CD4-positive, CD25-positive, alpha-beta regulatory T cell (primary cell): ENCODE measurements at regions not wholly inside any gene's neighbourhood (a gene's known extent, or its start where the extent isn't known, plus 50 kb on each side); places are given as distances from the start of the nearest gene placed in this dataset.

Experiments
- ATAC-seq, 2 donors: fragments of 150-1000 bp; cut with Tn5 transposase; one replicate each; pipeline ENCODE4 v1.10.0; 2021; ENCODE audit warnings: low read depth in 2 of 2, moderate number of reproducible peaks in 2 of 2, moderate library complexity in 1 of 2
- DNase-seq, 3 donors: peaks; one replicate each; pipeline versions ENCODE4 v3.0.0 to v3.0.0-alpha.2; 2012 to 2022; ENCODE audit warnings: mixed read lengths in 1 of 3
- H3K27ac ChIP-seq: one replicate; pipeline ENCODE4 v1.7.0; 2013; ENCODE audit warnings: mild to moderate bottlenecking, low read length; ENCODE audit not compliant: insufficient read depth, poor library complexity, severe bottlenecking
- H3K27me3 ChIP-seq: one replicate; pipeline ENCODE4 v1.7.0; 2013; ENCODE audit warnings: low read length; ENCODE audit not compliant: control insufficient read depth, insufficient read depth
- H3K36me3 ChIP-seq: one replicate; pipeline ENCODE4 v1.7.0; 2013; ENCODE audit warnings: mild to moderate bottlenecking, low read length, moderate library complexity; ENCODE audit not compliant: control insufficient read depth, insufficient read depth
- H3K4me1 ChIP-seq: 2 replicates; pipeline ENCODE4 v1.7.0; 2013; ENCODE audit warnings: mild to moderate bottlenecking, low read length; ENCODE audit not compliant: insufficient read depth, control insufficient read depth, poor library complexity, severe bottlenecking
- H3K4me3 ChIP-seq: one replicate; pipeline ENCODE4 v1.7.0; 2013; ENCODE audit warnings: low read depth, mild to moderate bottlenecking, low read length, moderate library complexity
- H3K9me3 ChIP-seq, 2 experiments: 1 replicate in 1 of 2; 2 replicates in 1 of 2; pipeline ENCODE4 v1.7.0; 2013; ENCODE audit warnings: low read length in 2 of 2, mild to moderate bottlenecking in 1 of 2, moderate library complexity in 1 of 2; ENCODE audit not compliant: control insufficient read depth in 2 of 2
- H3K27ac Mint-ChIP-seq, 3 donors: one replicate each; pipeline ENCODE4 v1.8.0; 2020 to 2022; ENCODE audit warnings: mild to moderate bottlenecking in 3 of 3, mixed read lengths in 3 of 3, moderate library complexity in 2 of 3
- H3K27me3 Mint-ChIP-seq: one replicate; pipeline ENCODE4 v1.8.0; 2022; ENCODE audit warnings: mild to moderate bottlenecking, mixed read lengths
- H3K36me3 Mint-ChIP-seq: one replicate; pipeline ENCODE4 v1.8.0; 2020; ENCODE audit warnings: mixed read lengths
- H3K4me1 Mint-ChIP-seq, 4 donors: one replicate each; pipeline ENCODE4 v1.8.0; 2020 to 2022; ENCODE audit warnings: mixed read lengths in 4 of 4, mild to moderate bottlenecking in 1 of 4
- H3K4me3 Mint-ChIP-seq, 4 donors: one replicate each; pipeline ENCODE4 v1.8.0; 2020 to 2022; ENCODE audit warnings: mild to moderate bottlenecking in 4 of 4, mixed read lengths in 4 of 4, moderate library complexity in 3 of 4
- H3K9me3 Mint-ChIP-seq, 7 donors: one replicate each; pipeline ENCODE4 v1.8.0; 2020 to 2022; ENCODE audit warnings: mixed read lengths in 7 of 7, mild to moderate bottlenecking in 3 of 7, moderate library complexity in 2 of 7

DNA sequence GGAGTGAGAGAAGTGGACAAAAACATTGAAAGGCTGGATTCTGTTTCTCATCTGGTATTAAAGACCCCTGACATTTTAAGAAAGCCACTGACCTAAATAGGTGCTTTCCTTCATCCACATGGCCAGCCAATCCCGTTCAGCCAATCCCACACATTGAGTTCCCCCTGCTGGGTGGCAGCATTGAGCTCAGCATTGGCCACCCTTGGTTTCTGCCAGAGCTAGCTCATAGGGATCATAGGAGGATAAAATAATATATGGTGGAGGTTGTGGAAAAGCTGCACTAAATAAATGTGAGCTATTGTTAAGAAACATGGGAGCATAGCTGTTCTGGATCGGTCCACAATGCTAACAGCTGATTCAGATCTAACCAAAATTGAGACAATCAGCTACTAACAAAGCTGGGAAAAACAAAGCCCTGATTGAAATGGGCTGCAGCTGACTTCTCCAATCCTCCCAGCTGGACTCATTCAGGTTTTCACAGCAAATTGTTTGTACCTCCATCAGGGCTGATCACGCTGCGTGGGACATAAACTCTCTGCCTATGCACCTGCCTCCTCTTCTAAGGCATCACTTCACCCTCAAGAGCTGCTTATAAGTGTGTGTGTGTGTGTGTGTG, 256.5 kb downstream of the EMP1 start:
- H3K27me3 Mint-ChIP-seq = peaks cover 10% of the 10 kb centered on the region

DNA sequence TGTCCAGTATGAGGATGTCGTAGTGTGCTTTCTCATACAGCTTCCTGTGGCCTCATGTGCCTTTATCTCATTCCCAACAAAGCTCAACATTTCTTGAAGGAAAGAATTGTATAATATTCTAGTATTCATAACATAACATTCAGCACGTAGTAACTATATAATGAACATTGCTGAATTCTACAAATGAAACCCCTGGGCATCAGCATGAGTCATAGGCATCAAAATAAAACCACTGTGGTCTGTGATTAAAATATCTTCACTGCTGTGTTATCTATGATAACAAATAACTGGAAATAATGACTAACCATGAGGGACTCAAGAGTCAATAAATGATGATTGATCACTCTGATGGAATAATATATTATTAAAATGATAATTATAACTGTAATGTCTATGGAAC, 255.2 kb downstream of the EMP1 start:
- DNase-seq (no peak), ATAC-seq (no peak)
- Mint-ChIP-seq H3K4me1 (no peaks in the 10 kb centered on the region), H3K27ac (no peak overlapping the region), H3K4me3 (no peak overlapping the region), H3K27me3 (peaks cover 4% of the 10 kb centered on the region), H3K9me3 (peaks cover 0 to 5% (median 0%) of the 10 kb centered on the region in 7 donors), H3K36me3 (no peaks in the 10 kb centered on the region)
- no peaks in the 10 kb centered on the region for H3K9me3 ChIP-seq
- no peaks in the 10 kb centered on the region for H3K27me3 ChIP-seq
- no peaks in the 10 kb centered on the region for H3K36me3 ChIP-seq
- no peak overlapping the region for H3K4me3 ChIP-seq
- H3K4me1 ChIP-seq = no peaks in the 10 kb centered on the region
- no peak overlapping the region for H3K27ac ChIP-seq

More for the DNA sequence above, 256.5 kb downstream of the EMP1 start:
- ATAC-seq (no peak), DNase-seq (no peak)
- H3K4me1 Mint-ChIP-seq = no peaks in the 10 kb centered on the region
- no peaks in the 10 kb centered on the region for H3K36me3 Mint-ChIP-seq
- Histone ChIP-seq H3K36me3 (no peaks in the 10 kb centered on the region), H3K9me3 (no peaks in the 10 kb centered on the region), H3K4me3 (no peak overlapping the region), H3K27ac (no peak overlapping the region), H3K27me3 (peaks cover 3% of the 10 kb centered on the region), H3K4me1 (no peaks in the 10 kb centered on the region)
- peaks cover 0 to 5% (median 0%) of the 10 kb centered on the region in 7 donors for H3K9me3 Mint-ChIP-seq
- H3K4me3 Mint-ChIP-seq = no peak overlapping the region
- H3K27ac Mint-ChIP-seq = no peak overlapping the region

GRCh38 chr12:13450231-13451080, 253.9 kb downstream of the EMP1 start:
- DNase-seq (no peak), ATAC-seq (no peak)
- Histone ChIP-seq H3K27me3 (no peaks in the 10 kb centered on the region), H3K27ac (no peak overlapping the region), H3K9me3 (no peaks in the 10 kb centered on the region), H3K36me3 (no peaks in the 10 kb centered on the region), H3K4me3 (no peak overlapping the region), H3K4me1 (no peaks in the 10 kb centered on the region)
- Mint-ChIP-seq H3K4me1 (no peaks in the 10 kb centered on the region), H3K36me3 (no peaks in the 10 kb centered on the region), H3K27ac (no peak overlapping the region), H3K27me3 (no peaks in the 10 kb centered on the region), H3K4me3 (no peak overlapping the region), H3K9me3 (peaks cover 0 to 5% (median 0%) of the 10 kb centered on the region in 7 donors)

- peaks cover 0 to 2% (median 0%) of the 10 kb centered on the region in 7 donors for H3K9me3 Mint-ChIP-seq
- ATAC-seq = no peak
Observed at GRCh38 chr12:13444076-13444475, 247.6 kb downstream of the EMP1 start.

DNA sequence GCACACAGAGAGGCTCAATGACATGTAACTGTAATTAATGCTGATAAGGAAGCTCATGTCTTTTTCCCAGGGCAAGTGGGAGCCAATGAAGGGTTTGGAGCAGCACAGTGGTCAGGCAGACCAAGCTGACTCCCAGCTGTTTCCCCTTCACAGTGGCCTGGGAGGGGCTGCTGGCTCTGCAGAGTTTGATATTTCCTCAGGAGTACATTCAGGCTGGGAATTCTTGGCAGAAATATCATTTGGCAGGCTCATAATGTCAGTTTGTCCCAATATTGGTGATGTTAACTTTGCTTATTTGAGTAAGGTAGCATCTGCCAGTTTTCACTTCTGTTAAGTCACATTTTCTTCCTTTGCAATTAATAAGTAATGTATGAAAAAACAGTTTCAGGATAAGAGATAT, 247.0 kb downstream of the EMP1 start:
- no peak overlapping the region for H3K27ac ChIP-seq
- ATAC-seq = no peak

More at GRCh38 chr12:13444076-13444475, 247.6 kb downstream of the EMP1 start:
- H3K27ac Mint-ChIP-seq = no peak overlapping the region
- H3K36me3 ChIP-seq = no peaks in the 10 kb centered on the region
- H3K4me1 Mint-ChIP-seq = no peaks in the 10 kb centered on the region
- H3K27me3 ChIP-seq = no peaks in the 10 kb centered on the region
- H3K27ac ChIP-seq = no peak overlapping the region
- DNase-seq = no peak
- no peak overlapping the region for H3K4me3 ChIP-seq
- H3K4me1 ChIP-seq = no peaks in the 10 kb centered on the region
- no peaks in the 10 kb centered on the region for H3K36me3 Mint-ChIP-seq
- no peak overlapping the region for H3K4me3 Mint-ChIP-seq
- no peaks in the 10 kb centered on the region for H3K9me3 ChIP-seq
- H3K27me3 Mint-ChIP-seq = peaks cover 5% of the 10 kb centered on the region

GRCh38 chr12:13443028-13443427, 246.5 kb downstream of the EMP1 start:
- H3K27me3 Mint-ChIP-seq = peaks cover 5% of the 10 kb centered on the region
- no peak overlapping the region for H3K4me3 Mint-ChIP-seq
- no peaks in the 10 kb centered on the region for H3K4me1 Mint-ChIP-seq

More for the DNA sequence above, 247.0 kb downstream of the EMP1 start:
- peaks cover 5% of the 10 kb centered on the region for H3K27me3 Mint-ChIP-seq
- Histone ChIP-seq H3K4me1 (no peaks in the 10 kb centered on the region), H3K27me3 (no peaks in the 10 kb centered on the region), H3K36me3 (no peaks in the 10 kb centered on the region), H3K9me3 (no peaks in the 10 kb centered on the region), H3K4me3 (no peak overlapping the region)
- H3K4me3 Mint-ChIP-seq = no peak overlapping the region
- no peak overlapping the region for H3K27ac Mint-ChIP-seq
- no peak for DNase-seq
- H3K36me3 Mint-ChIP-seq = no peaks in the 10 kb centered on the region
- no peaks in the 10 kb centered on the region for H3K4me1 Mint-ChIP-seq
- peaks cover 0 to 2% (median 0%) of the 10 kb centered on the region in 7 donors for H3K9me3 Mint-ChIP-seq

GRCh38 chr12:13442457-13442856, 245.9 kb downstream of the EMP1 start:
- H3K4me1 ChIP-seq = no peaks in the 10 kb centered on the region
- H3K36me3 Mint-ChIP-seq = no peaks in the 10 kb centered on the region
- no peaks in the 10 kb centered on the region for H3K27me3 ChIP-seq
- H3K4me3 Mint-ChIP-seq = no peak overlapping the region
- H3K9me3 Mint-ChIP-seq = peaks cover 0 to 2% (median 0%) of the 10 kb centered on the region in 7 donors
- no peak for ATAC-seq
- H3K27ac Mint-ChIP-seq = no peak overlapping the region
- peaks cover 5% of the 10 kb centered on the region for H3K27me3 Mint-ChIP-seq
- H3K4me3 ChIP-seq = no peak overlapping the region
- no peak for DNase-seq
- H3K27ac ChIP-seq = no peak overlapping the region
- no peaks in the 10 kb centered on the region for H3K4me1 Mint-ChIP-seq
- H3K36me3 ChIP-seq = no peaks in the 10 kb centered on the region
- no peaks in the 10 kb centered on the region for H3K9me3 ChIP-seq

More at GRCh38 chr12:13443028-13443427, 246.5 kb downstream of the EMP1 start:
- H3K4me3 ChIP-seq = no peak overlapping the region
- DNase-seq = no peak
- H3K4me1 ChIP-seq = no peaks in the 10 kb centered on the region
- Mint-ChIP-seq H3K9me3 (peaks cover 0 to 2% (median 0%) of the 10 kb centered on the region in 7 donors), H3K27ac (no peak overlapping the region), H3K36me3 (no peaks in the 10 kb centered on the region)
- H3K9me3 ChIP-seq = no peaks in the 10 kb centered on the region
- ATAC-seq = no peak
- no peaks in the 10 kb centered on the region for H3K27me3 ChIP-seq
- H3K36me3 ChIP-seq = no peaks in the 10 kb centered on the region
- H3K27ac ChIP-seq = no peak overlapping the region
